ENCODE measurements at regions not wholly inside any gene's neighbourhood (a gene's known extent, or its start where the extent isn't known, plus 50 kb on each side); places are given as distances from the start of the nearest gene placed in this dataset.

DNA sequence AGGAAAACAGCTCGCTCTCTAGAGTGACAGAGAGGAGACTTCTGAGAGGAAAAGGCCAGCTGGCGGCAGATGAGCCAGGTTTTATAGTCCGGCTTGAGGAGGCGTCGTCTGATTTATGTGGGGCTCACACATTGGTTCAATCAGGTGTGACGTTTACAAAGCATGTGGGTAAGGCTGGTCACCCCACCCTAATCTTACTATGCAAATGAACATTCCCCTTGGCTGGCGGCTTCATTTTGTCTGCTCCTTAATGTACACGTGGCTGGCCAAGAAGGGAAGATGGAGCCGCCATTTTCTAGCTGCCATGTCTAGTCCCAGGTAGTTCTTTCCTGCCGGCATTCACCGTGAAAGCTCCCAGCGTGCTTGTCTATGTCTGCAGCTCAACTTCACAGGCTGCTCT, 299.1 kb upstream of the SPRED2 start:
- H3K4me3 Mint-ChIP-seq: no peak overlapping the region
- no peaks in the 10 kb centered on the region for H3K36me3 Mint-ChIP-seq (ENCODE audit: low read depth)
- H3K4me1 Mint-ChIP-seq: no peaks in the 10 kb centered on the region
- no peaks in the 10 kb centered on the region for H3K9me3 Mint-ChIP-seq
- ATAC-seq (no peak), DNase-seq (no peak)
- no peaks in the 10 kb centered on the region for H3K27me3 Mint-ChIP-seq
- H3K27ac Mint-ChIP-seq: no peak overlapping the region

DNA sequence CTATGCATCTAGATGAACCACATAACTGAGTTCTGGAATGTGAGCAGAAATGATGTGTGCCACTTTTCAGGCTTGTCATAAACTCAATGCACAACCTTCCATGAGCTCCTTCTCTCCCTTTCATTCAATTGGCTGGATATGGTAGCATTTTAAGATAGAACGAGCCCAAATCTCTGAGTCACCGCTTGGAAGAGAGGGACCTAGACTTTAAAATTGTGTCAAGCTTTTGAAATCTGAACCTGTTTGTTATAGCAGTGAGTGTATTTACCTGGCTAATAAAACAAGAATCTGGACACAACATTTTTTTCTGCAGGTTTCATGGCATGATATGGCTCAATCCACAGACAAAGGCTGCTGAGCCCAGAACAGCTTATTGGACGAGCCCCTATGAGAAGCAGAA, 297.8 kb upstream of the SPRED2 start:
- Mint-ChIP-seq H3K4me3 (no peak overlapping the region), H3K36me3 (ENCODE audit: low read depth) (no peaks in the 10 kb centered on the region), H3K27ac (no peak overlapping the region), H3K9me3 (no peaks in the 10 kb centered on the region), H3K4me1 (no peaks in the 10 kb centered on the region), H3K27me3 (no peaks in the 10 kb centered on the region)
- no peak for ATAC-seq
- no peak for DNase-seq

DNA sequence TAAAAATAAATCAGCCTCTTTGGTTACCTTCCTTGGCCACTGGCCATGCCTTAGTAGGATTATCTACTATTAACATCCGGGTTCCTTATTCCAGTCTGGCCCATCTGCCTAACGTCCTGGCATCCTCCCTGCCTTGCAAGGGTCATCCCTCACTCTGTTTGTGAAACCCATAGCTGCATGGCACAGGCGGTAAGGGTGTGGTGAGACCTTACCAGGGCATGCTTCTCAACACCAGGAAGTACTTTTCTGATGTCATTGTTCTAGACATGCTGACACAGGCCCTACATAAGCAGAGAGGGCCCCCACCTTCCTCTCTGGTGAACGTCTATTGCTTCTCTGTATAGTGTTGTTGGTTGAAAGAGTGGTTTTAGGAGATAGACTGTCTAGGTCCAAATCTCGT, 296.8 kb upstream of the SPRED2 start:
- H3K27ac Mint-ChIP-seq: no peak overlapping the region
- ATAC-seq: no peak
- DNase-seq: no peak
- no peaks in the 10 kb centered on the region for H3K36me3 Mint-ChIP-seq (ENCODE audit: low read depth)
- H3K9me3 Mint-ChIP-seq: no peaks in the 10 kb centered on the region
- no peaks in the 10 kb centered on the region for H3K4me1 Mint-ChIP-seq
- H3K27me3 Mint-ChIP-seq: no peaks in the 10 kb centered on the region
- H3K4me3 Mint-ChIP-seq: no peak overlapping the region

DNA sequence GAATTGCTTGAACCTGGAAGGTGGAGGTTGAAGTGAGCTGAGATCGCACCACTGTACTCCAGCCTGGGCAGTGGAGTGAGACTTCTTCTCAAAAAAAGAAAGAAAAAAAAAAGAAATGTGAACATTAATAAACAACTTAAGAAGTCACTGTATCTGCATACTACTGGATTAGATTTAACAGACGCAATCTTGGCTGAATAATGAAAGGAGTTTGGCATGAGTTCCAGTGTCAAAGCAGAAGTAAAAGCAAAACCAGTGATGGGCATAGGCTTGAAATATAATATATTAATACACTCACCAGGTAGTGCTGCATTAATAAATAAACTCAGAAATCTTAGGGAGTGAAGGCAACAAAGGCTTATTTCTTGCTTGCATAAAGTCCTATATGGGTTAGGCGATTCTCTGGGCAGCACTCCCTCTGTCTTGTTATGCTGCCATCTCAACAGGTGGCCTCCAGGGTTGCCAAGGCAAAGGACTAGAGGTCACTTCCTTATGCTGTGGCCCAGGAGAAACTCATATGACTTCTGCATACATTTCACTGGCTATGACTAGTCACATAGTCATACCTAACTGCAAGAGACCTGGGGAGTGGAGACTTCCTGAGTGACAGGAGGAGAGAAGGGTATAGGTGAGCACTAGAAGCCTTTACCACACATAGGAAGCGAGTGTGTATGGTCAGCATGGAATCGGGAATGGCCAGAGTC, 296.2 kb upstream of the SPRED2 start:
- Mint-ChIP-seq H3K4me3 (no peak overlapping the region), H3K27ac (no peak overlapping the region), H3K4me1 (no peaks in the 10 kb centered on the region), H3K9me3 (no peaks in the 10 kb centered on the region), H3K27me3 (no peaks in the 10 kb centered on the region), H3K36me3 (ENCODE audit: low read depth) (no peaks in the 10 kb centered on the region)
- ATAC-seq: no peak
- no peak for DNase-seq

DNA sequence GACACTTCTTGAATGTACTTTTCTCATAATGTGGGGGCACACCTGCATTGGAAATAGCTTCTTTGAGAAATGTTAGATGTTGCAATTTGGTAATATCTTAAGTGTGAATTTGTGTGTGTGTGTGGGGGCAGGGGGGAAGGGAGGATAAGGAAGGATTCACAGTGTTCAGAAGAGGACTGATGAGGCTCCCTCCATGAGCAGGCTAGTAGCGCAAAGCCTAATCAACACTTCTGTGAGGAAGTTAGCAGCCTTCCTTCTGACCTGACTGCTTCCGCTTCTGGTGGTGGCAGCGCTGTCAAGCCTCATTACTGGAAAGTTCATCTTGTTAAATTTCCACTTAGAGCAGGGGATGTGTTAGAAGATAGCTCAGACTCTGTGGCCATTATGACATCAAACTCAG, 295.4 kb upstream of the SPRED2 start:
- no peak for DNase-seq
- H3K9me3 Mint-ChIP-seq: no peaks in the 10 kb centered on the region
- no peaks in the 10 kb centered on the region for H3K36me3 Mint-ChIP-seq (ENCODE audit: low read depth)
- H3K4me3 Mint-ChIP-seq: no peak overlapping the region
- no peak overlapping the region for H3K27ac Mint-ChIP-seq
- H3K4me1 Mint-ChIP-seq: no peaks in the 10 kb centered on the region
- no peaks in the 10 kb centered on the region for H3K27me3 Mint-ChIP-seq
- ATAC-seq: no peak

DNA sequence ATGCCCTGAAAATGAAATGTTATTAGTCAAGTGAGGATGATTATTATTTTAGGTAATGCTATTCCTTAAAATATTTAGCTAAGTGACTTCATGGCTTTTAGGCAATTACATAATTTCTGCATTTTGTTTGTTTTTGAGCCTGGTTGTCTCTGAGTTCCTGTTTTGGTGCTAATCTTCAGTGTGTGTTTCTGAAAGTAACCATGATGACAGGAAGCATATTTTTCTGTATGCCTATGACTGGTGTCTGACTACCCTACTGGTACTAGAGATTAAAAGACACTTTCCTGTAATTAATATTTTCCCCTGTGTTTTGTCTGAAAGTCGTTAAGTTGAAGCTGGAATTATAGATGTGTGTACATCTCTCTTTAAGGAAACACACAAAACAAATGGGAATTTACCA, 295.0 kb upstream of the SPRED2 start:
- ATAC-seq: no peak
- H3K36me3 Mint-ChIP-seq (ENCODE audit: low read depth): no peaks in the 10 kb centered on the region
- no peaks in the 10 kb centered on the region for H3K9me3 Mint-ChIP-seq
- no peaks in the 10 kb centered on the region for H3K27me3 Mint-ChIP-seq
- H3K4me1 Mint-ChIP-seq: no peaks in the 10 kb centered on the region
- no peak overlapping the region for H3K27ac Mint-ChIP-seq
- H3K4me3 Mint-ChIP-seq: no peak overlapping the region
- DNase-seq: no peak

DNA sequence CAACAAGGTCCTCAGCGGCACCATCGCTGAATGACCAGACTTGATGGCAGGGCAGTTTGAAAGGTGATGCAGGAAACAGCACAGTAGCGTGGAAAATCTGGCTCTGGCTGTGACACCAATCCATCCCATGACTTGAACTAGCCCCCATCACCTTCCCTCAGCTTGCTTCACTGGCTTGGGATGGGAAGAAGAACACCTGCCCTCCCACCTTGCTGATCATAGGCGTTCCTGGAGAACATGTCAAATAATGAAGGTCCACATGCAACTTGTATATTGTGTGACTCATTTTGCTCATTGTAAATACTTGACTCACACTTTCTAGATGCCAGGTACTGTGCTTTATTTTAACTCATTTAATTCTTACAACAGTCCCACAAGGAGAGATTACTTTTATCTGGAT, 292.4 kb upstream of the SPRED2 start:
- no peaks in the 10 kb centered on the region for H3K27me3 Mint-ChIP-seq
- ATAC-seq (no peak), DNase-seq (no peak)
- H3K36me3 Mint-ChIP-seq (ENCODE audit: low read depth): no peaks in the 10 kb centered on the region
- H3K4me1 Mint-ChIP-seq: no peaks in the 10 kb centered on the region
- no peak overlapping the region for H3K4me3 Mint-ChIP-seq
- no peak overlapping the region for H3K27ac Mint-ChIP-seq
- no peaks in the 10 kb centered on the region for H3K9me3 Mint-ChIP-seq

DNA sequence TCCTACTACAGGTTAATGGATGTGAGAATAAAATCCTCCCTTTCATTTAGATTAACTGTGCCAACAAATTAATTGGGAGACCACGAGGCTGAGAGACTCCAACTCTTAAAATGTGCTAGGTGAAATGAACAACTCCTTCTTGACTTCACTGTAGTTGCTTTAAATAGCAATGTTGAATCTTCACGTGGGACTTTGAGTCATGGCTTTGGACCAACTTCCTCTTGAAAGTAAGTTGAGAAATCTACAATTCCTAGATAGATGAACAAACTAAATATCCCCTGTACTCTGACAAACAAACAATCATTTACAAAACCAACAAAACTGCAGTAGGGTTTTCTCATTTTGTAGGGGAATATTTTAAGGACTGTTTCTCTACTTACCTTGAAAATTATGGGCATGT, 291.9 kb upstream of the SPRED2 start:
- Mint-ChIP-seq H3K4me3 (no peak overlapping the region), H3K4me1 (no peaks in the 10 kb centered on the region), H3K9me3 (no peaks in the 10 kb centered on the region), H3K27me3 (no peaks in the 10 kb centered on the region), H3K36me3 (ENCODE audit: low read depth) (no peaks in the 10 kb centered on the region), H3K27ac (no peak overlapping the region)
- no peak for ATAC-seq
- no peak for DNase-seq

DNA sequence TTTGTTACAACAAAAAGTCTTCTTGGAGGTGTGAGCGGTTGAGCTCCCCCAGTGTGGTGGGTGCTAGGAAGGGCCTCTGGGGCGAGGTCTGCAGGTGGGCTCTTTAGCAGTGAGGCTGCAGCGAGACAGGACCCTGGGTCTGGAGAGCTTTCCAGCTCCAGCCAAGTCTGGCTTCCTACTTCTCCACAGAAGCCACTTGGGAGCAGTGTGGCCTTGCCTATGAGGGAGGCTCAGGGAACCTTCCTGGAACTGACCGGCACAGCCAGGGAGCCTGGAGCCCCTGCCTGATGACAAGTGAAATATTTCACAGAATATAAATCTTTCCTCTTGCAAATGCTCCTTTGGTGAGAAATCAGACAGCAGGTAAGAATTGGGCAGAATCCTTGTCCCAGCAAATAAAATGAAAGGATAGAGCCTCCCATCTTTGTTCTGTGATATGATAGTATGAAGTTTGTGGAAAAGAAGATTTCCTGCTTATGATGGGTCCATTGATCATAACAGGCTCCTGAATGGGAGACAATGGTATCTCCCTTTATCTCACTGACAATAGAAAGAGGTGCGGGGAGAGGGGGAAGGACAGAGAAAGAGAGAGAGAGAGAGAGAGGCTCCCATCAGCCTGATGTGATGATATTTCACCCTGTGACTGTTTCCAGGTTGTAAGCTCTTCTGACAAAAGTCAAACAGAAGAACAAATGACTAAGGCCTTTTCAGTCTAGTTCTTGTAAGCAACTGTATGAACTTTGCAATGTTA, 289.8 kb upstream of the SPRED2 start:
- no peak overlapping the region for H3K27ac Mint-ChIP-seq
- no peak overlapping the region for H3K4me3 Mint-ChIP-seq
- DNase-seq (no peak), ATAC-seq (no peak)
- H3K4me1 Mint-ChIP-seq: no peaks in the 10 kb centered on the region
- H3K9me3 Mint-ChIP-seq: no peaks in the 10 kb centered on the region
- no peaks in the 10 kb centered on the region for H3K36me3 Mint-ChIP-seq (ENCODE audit: low read depth)
- peaks cover 3% of the 10 kb centered on the region for H3K27me3 Mint-ChIP-seq

DNA sequence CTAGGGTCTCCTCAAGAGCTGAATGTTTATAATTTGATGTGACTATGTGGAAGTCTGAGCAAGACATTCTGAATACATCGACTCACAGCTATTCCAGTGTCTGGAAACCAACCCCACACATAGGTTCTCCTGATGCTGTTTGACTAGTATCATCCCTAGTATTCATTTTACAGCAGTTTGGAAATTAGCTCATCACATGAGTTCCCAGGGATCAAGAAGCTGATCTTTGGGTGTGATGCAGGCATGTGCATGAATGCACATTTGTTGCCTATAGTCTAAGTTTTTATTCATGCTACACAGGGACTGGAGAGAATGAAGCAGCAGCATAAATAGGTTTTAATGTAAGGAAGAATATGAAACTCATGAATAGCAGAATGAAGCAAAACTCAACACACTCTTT, 284.3 kb upstream of the SPRED2 start:
- Mint-ChIP-seq H3K4me3 (no peak overlapping the region), H3K36me3 (ENCODE audit: low read depth) (no peaks in the 10 kb centered on the region), H3K4me1 (no peaks in the 10 kb centered on the region), H3K27ac (no peak overlapping the region), H3K27me3 (peaks cover 6% of the 10 kb centered on the region), H3K9me3 (no peaks in the 10 kb centered on the region)
- ATAC-seq (no peak), DNase-seq (no peak)

DNA sequence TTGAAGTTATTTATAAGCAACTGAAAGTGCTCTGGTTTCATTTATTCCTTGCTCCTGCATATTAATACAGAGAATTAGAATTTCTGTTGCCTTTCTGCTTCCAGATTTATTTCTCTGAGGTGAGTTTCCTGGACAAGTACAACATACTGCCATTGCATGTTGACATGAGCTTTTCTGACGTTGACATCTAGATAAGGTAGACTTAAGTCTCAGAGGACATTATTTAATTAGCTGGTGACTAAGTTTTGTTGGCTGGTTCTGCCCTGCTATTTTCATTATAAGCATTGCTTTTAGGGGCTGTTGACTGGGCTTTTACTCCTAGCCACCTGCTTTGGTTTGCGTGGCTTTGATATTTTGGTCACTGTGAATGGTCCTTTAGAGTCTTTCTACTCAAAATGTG, 282.9 kb upstream of the SPRED2 start:
- DNase-seq (no peak), ATAC-seq (no peak)
- H3K4me1 Mint-ChIP-seq: no peaks in the 10 kb centered on the region
- no peaks in the 10 kb centered on the region for H3K9me3 Mint-ChIP-seq
- H3K27me3 Mint-ChIP-seq: peaks cover 6% of the 10 kb centered on the region
- H3K27ac Mint-ChIP-seq: no peak overlapping the region
- H3K36me3 Mint-ChIP-seq (ENCODE audit: low read depth): no peaks in the 10 kb centered on the region
- no peak overlapping the region for H3K4me3 Mint-ChIP-seq

DNA sequence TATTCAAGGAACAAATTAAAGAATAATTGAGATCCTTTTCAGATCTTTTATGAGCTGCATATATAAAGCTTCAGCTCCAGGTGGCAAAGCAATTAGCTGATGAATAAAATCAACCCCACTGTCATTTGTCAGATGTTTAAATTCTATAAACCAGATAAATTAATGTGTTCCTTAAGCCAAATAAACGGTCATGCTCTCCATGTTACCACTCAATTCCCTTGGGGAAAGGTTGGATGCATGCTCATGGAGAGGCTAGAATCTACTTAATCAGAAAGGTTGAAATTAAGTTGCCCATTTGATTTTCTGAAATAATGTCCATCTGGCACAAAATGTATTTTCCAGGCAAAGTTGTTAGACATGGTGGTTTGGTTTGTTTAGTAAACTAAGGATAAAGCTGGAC, 282.5 kb upstream of the SPRED2 start:
- no peak for ATAC-seq
- H3K36me3 Mint-ChIP-seq (ENCODE audit: low read depth): no peaks in the 10 kb centered on the region
- H3K27ac Mint-ChIP-seq: no peak overlapping the region
- H3K4me3 Mint-ChIP-seq: no peak overlapping the region
- H3K9me3 Mint-ChIP-seq: no peaks in the 10 kb centered on the region
- DNase-seq: no peak
- no peaks in the 10 kb centered on the region for H3K4me1 Mint-ChIP-seq
- H3K27me3 Mint-ChIP-seq: peaks cover 6% of the 10 kb centered on the region

DNA sequence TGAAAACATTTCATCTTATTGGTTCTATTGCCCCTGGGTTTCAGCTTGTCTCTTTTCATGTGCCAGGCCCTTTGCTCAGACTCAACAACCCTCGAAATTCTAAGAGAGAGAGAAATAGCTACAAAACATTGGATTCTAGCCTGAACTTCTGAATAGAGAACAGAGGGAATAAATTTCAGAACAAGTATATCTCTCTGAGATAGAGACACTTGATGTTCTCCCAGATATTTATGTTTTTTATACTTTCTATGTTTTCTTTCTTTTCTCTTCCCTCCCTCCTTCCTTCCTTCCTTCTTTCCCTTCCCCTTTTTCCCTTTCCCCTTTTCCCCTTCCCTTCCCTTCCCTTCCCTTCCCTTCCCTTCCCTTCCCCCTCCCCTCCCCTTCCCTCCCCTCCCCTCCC, 279.5 kb upstream of the SPRED2 start:
- H3K27ac Mint-ChIP-seq: no peak overlapping the region
- H3K4me3 Mint-ChIP-seq: no peak overlapping the region
- no peak for ATAC-seq
- no peak for DNase-seq
- H3K4me1 Mint-ChIP-seq: no peaks in the 10 kb centered on the region
- no peaks in the 10 kb centered on the region for H3K9me3 Mint-ChIP-seq
- peaks cover 12% of the 10 kb centered on the region for H3K27me3 Mint-ChIP-seq
- H3K36me3 Mint-ChIP-seq (ENCODE audit: low read depth): no peaks in the 10 kb centered on the region

DNA sequence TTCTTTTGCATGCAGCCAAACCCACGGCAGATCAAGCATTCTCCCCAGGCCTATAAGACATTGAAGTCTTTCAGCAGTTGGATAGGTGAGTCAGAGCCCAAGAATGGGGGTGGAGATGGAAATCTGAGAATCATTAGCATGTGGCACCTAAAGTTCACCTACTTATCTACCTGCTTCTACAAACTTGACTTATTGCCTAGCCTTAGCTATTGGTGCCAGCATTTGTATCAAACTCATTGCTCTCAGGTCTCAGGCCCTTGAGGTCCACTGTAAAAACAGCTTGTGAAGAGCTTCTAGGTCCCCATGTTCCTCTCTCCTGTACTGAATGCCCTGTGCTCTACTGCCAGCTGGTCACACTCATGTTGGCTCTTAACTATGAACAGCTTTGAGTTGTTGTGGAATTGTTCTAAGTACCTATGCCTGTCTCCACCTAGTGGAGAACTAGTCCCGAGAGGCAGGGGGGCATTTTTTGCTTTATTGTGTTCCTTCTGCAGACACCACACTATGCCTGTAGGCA, 278.4 kb upstream of the SPRED2 start:
- no peaks in the 10 kb centered on the region for H3K36me3 Mint-ChIP-seq (ENCODE audit: low read depth)
- no peak overlapping the region for H3K4me3 Mint-ChIP-seq

DNA sequence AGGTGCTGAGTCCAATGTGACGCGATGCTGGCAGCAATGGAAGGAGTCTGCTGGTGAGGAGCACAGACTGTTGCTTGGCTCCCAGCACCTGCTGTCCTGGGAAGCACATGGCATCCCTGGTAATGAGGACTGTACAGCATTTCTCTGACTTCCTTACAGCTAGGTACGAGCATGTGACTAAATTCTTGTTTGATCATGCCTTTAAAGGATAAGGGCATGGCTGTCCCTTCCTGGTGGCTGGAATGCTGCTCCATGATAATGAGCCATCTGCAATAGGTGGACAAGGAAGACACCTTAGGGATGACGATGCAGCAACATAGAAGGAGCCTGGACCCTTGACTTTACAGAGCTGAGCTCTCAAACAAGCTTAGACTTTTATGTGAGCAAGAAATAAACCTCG, 278.0 kb upstream of the SPRED2 start:
- H3K4me3 Mint-ChIP-seq: no peak overlapping the region
- no peak for DNase-seq
- H3K4me1 Mint-ChIP-seq: no peaks in the 10 kb centered on the region
- H3K27ac Mint-ChIP-seq: no peak overlapping the region
- H3K36me3 Mint-ChIP-seq (ENCODE audit: low read depth): no peaks in the 10 kb centered on the region
- H3K27me3 Mint-ChIP-seq: peaks cover 13% of the 10 kb centered on the region
- no peak for ATAC-seq
- H3K9me3 Mint-ChIP-seq: no peaks in the 10 kb centered on the region

More for the DNA sequence above, 278.4 kb upstream of the SPRED2 start:
- ATAC-seq (no peak), DNase-seq (no peak)
- Mint-ChIP-seq H3K27ac (no peak overlapping the region), H3K27me3 (peaks cover 12% of the 10 kb centered on the region), H3K9me3 (no peaks in the 10 kb centered on the region), H3K4me1 (no peaks in the 10 kb centered on the region)

Measured in activated naive CD8-positive, alpha-beta T cell treated with anti-CD3 and anti-CD28 coated beads, Interleukin-2, amount 50 U/mL, for 24 hours (primary cell).